Stimulated activated memory B cell treated with anti-CD40 and anti-IgM and Interleukin-4, amounts not matched to agents 10 μg/mL and 1 μg/mL and 100 μg/mL, for 72 hours (primary cell): ENCODE measurements at regions not wholly inside any gene's neighbourhood (a gene's known extent, or its start where the extent isn't known, plus 50 kb on each side); places are given as distances from the start of the nearest gene placed in this dataset.
"Not testable (repeated sequence)": the region's sequence is repeated elsewhere in the genome, so short reads cannot be mapped to it uniquely, and the experiment has no call there.

Experiments used
- ATAC-seq: fragments of 150-1000 bp; cut with Tn5 transposase; 2 replicates; pipeline ENCODE4 v1.10.0; 2021
- H3K27ac Mint-ChIP-seq: one replicate; pipeline ENCODE4 v1.8.0; 2022; ENCODE audit warnings: mild to moderate bottlenecking, mixed read lengths
- H3K27me3 Mint-ChIP-seq: one replicate; pipeline ENCODE4 v1.8.0; 2022; ENCODE audit warnings: mixed read lengths
- H3K36me3 Mint-ChIP-seq: one replicate; pipeline ENCODE4 v1.8.0; 2022; ENCODE audit warnings: mixed read lengths
- H3K4me1 Mint-ChIP-seq: one replicate; pipeline ENCODE4 v1.8.0; 2022; ENCODE audit warnings: mixed read lengths
- H3K4me3 Mint-ChIP-seq: one replicate; pipeline ENCODE4 v1.8.0; 2022; ENCODE audit warnings: mild to moderate bottlenecking, moderate library complexity, mixed read lengths
- H3K9me3 Mint-ChIP-seq: one replicate; pipeline ENCODE4 v1.8.0; 2022; ENCODE audit warnings: mixed read lengths

- H3K4me3 Mint-ChIP-seq, H3K9me3 Mint-ChIP-seq, H3K27me3 Mint-ChIP-seq, H3K36me3 Mint-ChIP-seq, H3K4me1 Mint-ChIP-seq, H3K27ac Mint-ChIP-seq, ATAC-seq: not testable (repeated sequence)
Measured at GRCh38 chr6:68181027-68181426, 454.1 kb upstream of the ADGRB3 start.

GRCh38 chr6:68173616-68174015 lies 461.5 kb upstream of the ADGRB3 start:
- Mint-ChIP-seq H3K9me3 (peaks cover 3% of the 10 kb centered on the region), H3K36me3 (no peaks in the 10 kb centered on the region), H3K27ac (no peak overlapping the region), H3K4me3 (no peak overlapping the region), H3K27me3 (no peaks in the 10 kb centered on the region), H3K4me1 (no peaks in the 10 kb centered on the region)
- no peak for ATAC-seq

GRCh38 chr6:68169922-68170321 lies 465.2 kb upstream of the ADGRB3 start:
- no peaks in the 10 kb centered on the region for H3K36me3 Mint-ChIP-seq
- no peak overlapping the region for H3K27ac Mint-ChIP-seq
- no peak overlapping the region for H3K4me3 Mint-ChIP-seq
- no peaks in the 10 kb centered on the region for H3K27me3 Mint-ChIP-seq
- no peaks in the 10 kb centered on the region for H3K9me3 Mint-ChIP-seq
- ATAC-seq: no peak
- no peaks in the 10 kb centered on the region for H3K4me1 Mint-ChIP-seq

GRCh38 chr6:68167604-68168003 lies 467.5 kb upstream of the ADGRB3 start:
- H3K27ac Mint-ChIP-seq: no peak overlapping the region
- peaks cover 2% of the 10 kb centered on the region for H3K9me3 Mint-ChIP-seq
- no peak overlapping the region for H3K4me3 Mint-ChIP-seq
- no peaks in the 10 kb centered on the region for H3K27me3 Mint-ChIP-seq
- H3K36me3 Mint-ChIP-seq: no peaks in the 10 kb centered on the region
- no peak for ATAC-seq
- no peaks in the 10 kb centered on the region for H3K4me1 Mint-ChIP-seq

GRCh38 chr6:68160812-68161211 lies 474.3 kb upstream of the ADGRB3 start:
- H3K4me3 Mint-ChIP-seq, H3K36me3 Mint-ChIP-seq, H3K9me3 Mint-ChIP-seq, ATAC-seq, H3K27ac Mint-ChIP-seq, H3K27me3 Mint-ChIP-seq, H3K4me1 Mint-ChIP-seq: not testable (repeated sequence)

- H3K36me3 Mint-ChIP-seq: no peaks in the 10 kb centered on the region
- no peak overlapping the region for H3K27ac Mint-ChIP-seq
- no peaks in the 10 kb centered on the region for H3K27me3 Mint-ChIP-seq
- peaks cover 9% of the 10 kb centered on the region for H3K9me3 Mint-ChIP-seq
- no peaks in the 10 kb centered on the region for H3K4me1 Mint-ChIP-seq
- no peak for ATAC-seq
- no peak overlapping the region for H3K4me3 Mint-ChIP-seq
Measured at GRCh38 chr6:68160348-68160747, 474.7 kb upstream of the ADGRB3 start.

GRCh38 chr6:68159433-68159832 lies 475.6 kb upstream of the ADGRB3 start:
- Mint-ChIP-seq H3K9me3 (peaks cover 9% of the 10 kb centered on the region), H3K4me3 (no peak overlapping the region), H3K27ac (no peak overlapping the region), H3K36me3 (no peaks in the 10 kb centered on the region), H3K4me1 (no peaks in the 10 kb centered on the region), H3K27me3 (no peaks in the 10 kb centered on the region)
- no peak for ATAC-seq

- H3K27me3 Mint-ChIP-seq: no peaks in the 10 kb centered on the region
- ATAC-seq: no peak
- no peaks in the 10 kb centered on the region for H3K4me1 Mint-ChIP-seq
- no peak overlapping the region for H3K27ac Mint-ChIP-seq
- no peak overlapping the region for H3K4me3 Mint-ChIP-seq
- H3K9me3 Mint-ChIP-seq: peaks cover 12% of the 10 kb centered on the region
- no peaks in the 10 kb centered on the region for H3K36me3 Mint-ChIP-seq
Measured at GRCh38 chr6:68158256-68158655, 476.8 kb upstream of the ADGRB3 start.

- no peaks in the 10 kb centered on the region for H3K36me3 Mint-ChIP-seq
- H3K4me3 Mint-ChIP-seq: no peak overlapping the region
- H3K27ac Mint-ChIP-seq: no peak overlapping the region
- H3K27me3 Mint-ChIP-seq: no peaks in the 10 kb centered on the region
- H3K9me3 Mint-ChIP-seq: peaks cover 10% of the 10 kb centered on the region
- no peaks in the 10 kb centered on the region for H3K4me1 Mint-ChIP-seq
- no peak for ATAC-seq
Measured at GRCh38 chr6:68144667-68145066, 490.4 kb upstream of the ADGRB3 start.

- no peaks in the 10 kb centered on the region for H3K27me3 Mint-ChIP-seq
Measured at GRCh38 chr6:68141190-68141589, 493.9 kb upstream of the ADGRB3 start.

GRCh38 chr6:68139130-68139529 lies 496.0 kb upstream of the ADGRB3 start:
- no peaks in the 10 kb centered on the region for H3K4me1 Mint-ChIP-seq
- H3K4me3 Mint-ChIP-seq: no peak overlapping the region
- no peak for ATAC-seq
- H3K27ac Mint-ChIP-seq: no peak overlapping the region
- H3K27me3 Mint-ChIP-seq: no peaks in the 10 kb centered on the region
- H3K36me3 Mint-ChIP-seq: no peaks in the 10 kb centered on the region
- H3K9me3 Mint-ChIP-seq: peaks cover 11% of the 10 kb centered on the region

More at GRCh38 chr6:68141190-68141589, 493.9 kb upstream of the ADGRB3 start:
- no peak overlapping the region for H3K4me3 Mint-ChIP-seq
- H3K4me1 Mint-ChIP-seq: no peaks in the 10 kb centered on the region
- peaks cover 11% of the 10 kb centered on the region for H3K9me3 Mint-ChIP-seq
- H3K36me3 Mint-ChIP-seq: no peaks in the 10 kb centered on the region
- no peak for ATAC-seq
- H3K27ac Mint-ChIP-seq: no peak overlapping the region

GRCh38 chr6:68134796-68135195 lies 500.3 kb upstream of the ADGRB3 start:
- Mint-ChIP-seq H3K27ac (no peak overlapping the region), H3K9me3 (peaks cover 3% of the 10 kb centered on the region), H3K4me3 (no peak overlapping the region), H3K36me3 (no peaks in the 10 kb centered on the region), H3K27me3 (no peaks in the 10 kb centered on the region), H3K4me1 (no peaks in the 10 kb centered on the region)
- no peak for ATAC-seq

- no peaks in the 10 kb centered on the region for H3K4me1 Mint-ChIP-seq
- H3K36me3 Mint-ChIP-seq: no peaks in the 10 kb centered on the region
Measured at GRCh38 chr6:68128211-68128610, 506.9 kb upstream of the ADGRB3 start.

GRCh38 chr6:68127074-68127473 lies 508.0 kb upstream of the ADGRB3 start:
- Mint-ChIP-seq H3K4me3 (no peak overlapping the region), H3K27me3 (no peaks in the 10 kb centered on the region), H3K36me3 (no peaks in the 10 kb centered on the region), H3K9me3 (peaks cover 13% of the 10 kb centered on the region), H3K27ac (no peak overlapping the region), H3K4me1 (no peaks in the 10 kb centered on the region)
- ATAC-seq: peak; percentile 41

More at GRCh38 chr6:68128211-68128610, 506.9 kb upstream of the ADGRB3 start:
- no peak overlapping the region for H3K4me3 Mint-ChIP-seq
- no peak for ATAC-seq
- H3K9me3 Mint-ChIP-seq: peaks cover 5% of the 10 kb centered on the region
- H3K27me3 Mint-ChIP-seq: no peaks in the 10 kb centered on the region
- H3K27ac Mint-ChIP-seq: no peak overlapping the region

- H3K27ac Mint-ChIP-seq: no peak overlapping the region
Measured at GRCh38 chr6:68126089-68126749, 508.9 kb upstream of the ADGRB3 start.

GRCh38 chr6:68122975-68123374 lies 512.1 kb upstream of the ADGRB3 start:
- not testable (repeated sequence) for H3K4me3 Mint-ChIP-seq, H3K36me3 Mint-ChIP-seq, H3K4me1 Mint-ChIP-seq, H3K27ac Mint-ChIP-seq, H3K27me3 Mint-ChIP-seq, ATAC-seq
- peaks cover 16% of the 10 kb centered on the region for H3K9me3 Mint-ChIP-seq

More at GRCh38 chr6:68126089-68126749, 508.9 kb upstream of the ADGRB3 start:
- Mint-ChIP-seq H3K4me1 (no peaks in the 10 kb centered on the region), H3K36me3 (no peaks in the 10 kb centered on the region), H3K9me3 (peaks cover 14% of the 10 kb centered on the region), H3K4me3 (no peak overlapping the region), H3K27me3 (no peaks in the 10 kb centered on the region)
- ATAC-seq: peak; percentile 61
